ENCODE measurements at regions not wholly inside any gene's neighbourhood (a gene's known extent, or its start where the extent isn't known, plus 50 kb on each side); places are given as distances from the start of the nearest gene placed in this dataset.

DNA sequence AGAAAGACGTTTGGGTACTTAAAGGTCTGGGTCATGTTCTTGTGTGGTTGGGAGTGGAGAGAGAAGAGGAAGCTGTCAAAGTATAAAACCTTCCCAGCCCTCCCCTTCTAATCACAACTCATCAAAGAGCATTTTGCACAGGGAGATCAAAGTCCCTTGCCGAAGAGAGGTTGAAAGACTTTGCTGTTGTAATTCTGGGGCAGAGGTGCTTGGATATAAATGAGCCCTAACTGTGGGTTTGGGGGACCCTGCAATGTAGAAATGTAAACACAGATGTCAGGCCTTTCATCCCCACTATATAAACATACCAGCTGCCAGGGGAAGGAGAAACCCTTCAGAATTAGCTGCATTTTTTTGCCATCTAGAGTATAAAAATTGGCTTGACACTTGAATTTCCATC, 182.1 kb downstream of the ETAA1 start:
- TF ChIP-seq, protein P1, sequence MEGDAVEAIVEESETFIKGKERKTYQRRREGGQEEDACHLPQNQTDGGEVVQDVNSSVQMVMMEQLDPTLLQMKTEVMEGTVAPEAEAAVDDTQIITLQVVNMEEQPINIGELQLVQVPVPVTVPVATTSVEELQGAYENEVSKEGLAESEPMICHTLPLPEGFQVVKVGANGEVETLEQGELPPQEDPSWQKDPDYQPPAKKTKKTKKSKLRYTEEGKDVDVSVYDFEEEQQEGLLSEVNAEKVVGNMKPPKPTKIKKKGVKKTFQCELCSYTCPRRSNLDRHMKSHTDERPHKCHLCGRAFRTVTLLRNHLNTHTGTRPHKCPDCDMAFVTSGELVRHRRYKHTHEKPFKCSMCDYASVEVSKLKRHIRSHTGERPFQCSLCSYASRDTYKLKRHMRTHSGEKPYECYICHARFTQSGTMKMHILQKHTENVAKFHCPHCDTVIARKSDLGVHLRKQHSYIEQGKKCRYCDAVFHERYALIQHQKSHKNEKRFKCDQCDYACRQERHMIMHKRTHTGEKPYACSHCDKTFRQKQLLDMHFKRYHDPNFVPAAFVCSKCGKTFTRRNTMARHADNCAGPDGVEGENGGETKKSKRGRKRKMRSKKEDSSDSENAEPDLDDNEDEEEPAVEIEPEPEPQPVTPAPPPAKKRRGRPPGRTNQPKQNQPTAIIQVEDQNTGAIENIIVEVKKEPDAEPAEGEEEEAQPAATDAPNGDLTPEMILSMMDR (IDR thresholded peaks at IDR 0.05): no peak
- no peak for TF ChIP-seq ZFX (IDR thresholded peaks at IDR 0.05; ENCODE audit: borderline replicate concordance)

All from 22Rv1 (cell line).